ENCODE measurements at regions not wholly inside any gene's neighbourhood (a gene's known extent, or its start where the extent isn't known, plus 50 kb on each side); places are given as distances from the start of the nearest gene placed in this dataset.

GRCh38 chr13:109990296-109990695 is 203.9 kb upstream of the IRS2 start:
- Histone ChIP-seq H3K27ac (no peak overlapping the region), H3K36me3 (no peaks in the 10 kb centered on the region), H3K27me3 (peaks cover 0 to 7% (median 0%) of the 10 kb centered on the region in 4 donors), H3K9me3 (no peaks in the 10 kb centered on the region), H3K4me1 (no peaks in the 10 kb centered on the region), H3K4me3 (no peak overlapping the region)
- WGBS, 2 donors = 81 to 91% methylated on average over 6 of the region's 6 CpGs
- intact Hi-C loops (cut with DNase I) = no loop called here
- TF ChIP-seq POLR2A (IDR thresholded peaks at IDR 0.05) (no peak), CTCF (IDR thresholded peaks at IDR 0.05) (no peak)
- no peak for DNase-seq

- Histone ChIP-seq H3K4me1 (no peaks in the 10 kb centered on the region), H3K9me3 (no peaks in the 10 kb centered on the region), H3K27me3 (peaks cover 0 to 4% (median 0%) of the 10 kb centered on the region in 4 donors), H3K36me3 (no peaks in the 10 kb centered on the region), H3K27ac (no peak overlapping the region), H3K4me3 (no peak overlapping the region)
- intact Hi-C loops (cut with DNase I) = no loop called here
- WGBS, 2 donors = 68 to 70% methylated on average over 3 of the region's 3 CpGs
- TF ChIP-seq POLR2A (IDR thresholded peaks at IDR 0.05) (no peak), CTCF (IDR thresholded peaks at IDR 0.05) (no peak)
- no peak for DNase-seq
Observed at GRCh38 chr13:109989686-109990085, 203.3 kb upstream of the IRS2 start.

- no peaks in the 10 kb centered on the region for H3K36me3 ChIP-seq
- no peaks in the 10 kb centered on the region for H3K9me3 ChIP-seq
- H3K27ac ChIP-seq = no peak overlapping the region
- TF ChIP-seq CTCF (IDR thresholded peaks at IDR 0.05) (no peak), POLR2A (IDR thresholded peaks at IDR 0.05) (no peak)
- WGBS, 2 donors = 67 to 70% methylated on average over 4 of the region's 4 CpGs
- H3K4me1 ChIP-seq = no peaks in the 10 kb centered on the region
- peaks cover 0 to 4% (median 0%) of the 10 kb centered on the region in 4 donors for H3K27me3 ChIP-seq
- H3K4me3 ChIP-seq = no peak overlapping the region
- no peak for DNase-seq
- intact Hi-C loops (cut with DNase I) = no loop called here
Observed at GRCh38 chr13:109989155-109989554, 202.8 kb upstream of the IRS2 start.

- no peak for TF ChIP-seq POLR2A (IDR thresholded peaks at IDR 0.05)
- no peak for TF ChIP-seq CTCF (IDR thresholded peaks at IDR 0.05)
- H3K27ac ChIP-seq = no peak overlapping the region
- WGBS, 2 donors = 88 to 94% methylated on average over 1 of the region's 1 CpG
- intact Hi-C loops (cut with DNase I) = no loop called here
- H3K27me3 ChIP-seq = peaks cover 0 to 4% (median 0%) of the 10 kb centered on the region in 4 donors
- H3K9me3 ChIP-seq = no peaks in the 10 kb centered on the region
- no peak for DNase-seq
- H3K36me3 ChIP-seq = no peaks in the 10 kb centered on the region
- no peak overlapping the region for H3K4me3 ChIP-seq
- no peaks in the 10 kb centered on the region for H3K4me1 ChIP-seq
Observed at GRCh38 chr13:109986851-109987250, 200.5 kb upstream of the IRS2 start.

GRCh38 chr13:109985871-109986450 is 199.6 kb upstream of the IRS2 start:
- Histone ChIP-seq H3K4me1 (no peaks in the 10 kb centered on the region), H3K27ac (no peak overlapping the region), H3K9me3 (no peaks in the 10 kb centered on the region), H3K4me3 (no peak overlapping the region), H3K27me3 (peaks cover 0 to 4% (median 0%) of the 10 kb centered on the region in 4 donors), H3K36me3 (no peaks in the 10 kb centered on the region)
- DNase-seq = no peak
- 76 to 82% methylated on average over 6 of the region's 6 CpGs for WGBS, 2 donors
- TF ChIP-seq POLR2A (IDR thresholded peaks at IDR 0.05) (no peak), CTCF (IDR thresholded peaks at IDR 0.05) (no peak)
- intact Hi-C loops (cut with DNase I) = no loop called here

Measured in esophagus squamous epithelium (tissue), 5 donors.